ENCODE measurements at regions not wholly inside any gene's neighbourhood (a gene's known extent, or its start where the extent isn't known, plus 50 kb on each side); places are given as distances from the start of the nearest gene placed in this dataset.
"Not testable (repeated sequence)": the region's sequence is repeated elsewhere in the genome, so short reads cannot be mapped to it uniquely, and the experiment has no call there.

- peak in 1 of 4 experiments; percentile 19 for TF ChIP-seq CTCF (IDR thresholded peaks at IDR 0.05)
- not testable (repeated sequence) for TF ChIP-seq POLR2A (IDR thresholded peaks at IDR 0.05)
These were observed 1383.5 kb downstream of the CDH12 start for GRCh38 chr5:21469523-21470101.
